ENCODE measurements at regions not wholly inside any gene's neighbourhood (a gene's known extent, or its start where the extent isn't known, plus 50 kb on each side); places are given as distances from the start of the nearest gene placed in this dataset.

GRCh38 chr2:9089831-9090230 is 86.3 kb upstream of the MBOAT2 start:
- TF ChIP-seq CTCF (IDR thresholded peaks at IDR 0.05; ENCODE audit: borderline replicate concordance, insufficient read depth, low read depth, low read length): no peak
- H3K4me3 ChIP-seq (ENCODE audit: low read depth, low read length): no peak overlapping the region

- TF ChIP-seq CTCF (IDR thresholded peaks at IDR 0.05; ENCODE audit: borderline replicate concordance, insufficient read depth, low read depth, low read length): no peak
- H3K4me3 ChIP-seq (ENCODE audit: low read depth, low read length): no peak overlapping the region
These were observed 83.7 kb upstream of the MBOAT2 start for GRCh38 chr2:9087121-9087681.

GRCh38 chr2:9086465-9086864 is 83.0 kb upstream of the MBOAT2 start:
- TF ChIP-seq CTCF (IDR thresholded peaks at IDR 0.05; ENCODE audit: borderline replicate concordance, insufficient read depth, low read depth, low read length): no peak
- H3K4me3 ChIP-seq (ENCODE audit: low read depth, low read length): no peak overlapping the region

- H3K4me3 ChIP-seq (ENCODE audit: low read depth, low read length): no peak overlapping the region
- no peak for TF ChIP-seq CTCF (IDR thresholded peaks at IDR 0.05; ENCODE audit: borderline replicate concordance, insufficient read depth, low read depth, low read length)
These were observed 81.9 kb upstream of the MBOAT2 start for GRCh38 chr2:9085353-9085752.

- TF ChIP-seq CTCF (IDR thresholded peaks at IDR 0.05; ENCODE audit: borderline replicate concordance, insufficient read depth, low read depth, low read length): no peak
- no peak overlapping the region for H3K4me3 ChIP-seq (ENCODE audit: low read depth, low read length)
These were observed 79.8 kb upstream of the MBOAT2 start for GRCh38 chr2:9083287-9083686.

GRCh38 chr2:9082158-9082557 is 78.7 kb upstream of the MBOAT2 start:
- H3K4me3 ChIP-seq (ENCODE audit: low read depth, low read length): no peak overlapping the region
- no peak for TF ChIP-seq CTCF (IDR thresholded peaks at IDR 0.05; ENCODE audit: borderline replicate concordance, insufficient read depth, low read depth, low read length)

- TF ChIP-seq CTCF (IDR thresholded peaks at IDR 0.05; ENCODE audit: borderline replicate concordance, insufficient read depth, low read depth, low read length): no peak
- no peak overlapping the region for H3K4me3 ChIP-seq (ENCODE audit: low read depth, low read length)
These were observed 78.3 kb upstream of the MBOAT2 start for GRCh38 chr2:9081750-9082149.

Measured in GM12875 (cell line).